Panc1 (cell line): ENCODE measurements at regions not wholly inside any gene's neighbourhood (a gene's known extent, or its start where the extent isn't known, plus 50 kb on each side); places are given as distances from the start of the nearest gene placed in this dataset.

ENCODE experiments used
- ATAC-seq: fragments of 200-7000 bp; cut with Tn5 transposase; 2 replicates; pipeline ENCODE4 v1.9.1; 2020; ENCODE audit warnings: mild to moderate bottlenecking, moderate library complexity
- BruUV-seq: library from RNA; stranded (reverse); fragments of 400-500 nt; replicated peaks from 2 replicates; lab custom pipeline; 2021; lab: Mats Ljungman, UMichigan
- CTCF ChIA-PET: fragments of 300-600 bp; sonication (Branson Sonifier 250); formaldehyde crosslinking; loops from one replicate; lab custom pipeline; 2022; ENCODE audit warnings: antibody characterized with exemption; lab: Charles Lee
- POLR2A ChIA-PET: fragments of 300-600 bp; sonication (Branson Sonifier 250); formaldehyde crosslinking; loops from one replicate; lab custom pipeline; 2022; ENCODE audit warnings: antibody characterized with exemption; lab: Charles Lee
- DNase-seq: peaks from one replicate; pipeline ENCODE4 v3.0.0-alpha.2; 2010; ENCODE audit warnings: low read depth, low spot score
- H3K27ac ChIP-seq: 2 replicates; pipeline ENCODE4 v1.5.1; 2011; ENCODE audit warnings: mild to moderate bottlenecking, low read length, inconsistent platforms
- H3K27me3 ChIP-seq: fragments of 200-500 bp; sonication (Bioruptor generic); 2 replicates; pipeline ENCODE4 v1.6.0; 2014; ENCODE audit warnings: low read length, inconsistent platforms; ENCODE audit not compliant: control insufficient read depth, insufficient read depth
- H3K36me3 ChIP-seq: fragments of 200-500 bp; sonication (Bioruptor generic); 2 replicates; pipeline ENCODE4 v1.5.1; 2014; ENCODE audit warnings: inconsistent platforms, mild to moderate bottlenecking, low read length, moderate library complexity; ENCODE audit not compliant: control insufficient read depth, insufficient read depth
- H3K4me1 ChIP-seq: 2 replicates; pipeline ENCODE4 v1.5.1; 2011; ENCODE audit warnings: inconsistent platforms, mild to moderate bottlenecking, low read length, moderate library complexity; ENCODE audit not compliant: control insufficient read depth, insufficient read depth
- H3K4me3 ChIP-seq, 2 experiments: 2 replicates each; pipeline ENCODE4 v1.5.1; 2011 to 2012; ENCODE audit warnings: low read depth in 2 of 2, low read length in 2 of 2, mild to moderate bottlenecking in 2 of 2, inconsistent platforms in 1 of 2, moderate library complexity in 1 of 2
- H3K9me3 ChIP-seq: fragments of 200-500 bp; sonication (Bioruptor generic); 2 replicates; pipeline ENCODE4 v1.5.1; 2014; ENCODE audit warnings: low read depth, mild to moderate bottlenecking, inconsistent platforms, low read length, moderate library complexity; ENCODE audit not compliant: control insufficient read depth, insufficient read depth
- POLR2AphosphoS5 ChIP-seq: IDR thresholded peaks from 2 replicates; pipeline ENCODE4 v1.6.1; 2012; ENCODE audit warnings: mild to moderate bottlenecking, low read depth, low read length, moderate library complexity
- REST ChIP-seq, 2 experiments: IDR thresholded peaks; 2 replicates each; pipeline ENCODE4 v1.6.1; 2011 to 2012; ENCODE audit warnings: low read depth in 2 of 2, control low read depth in 1 of 2, low read length in 1 of 2, mild to moderate bottlenecking in 1 of 2, moderate library complexity in 1 of 2; ENCODE audit not compliant: insufficient read depth in 1 of 2
- SIN3A ChIP-seq: IDR thresholded peaks from 2 replicates; pipeline ENCODE4 v1.6.1; 2012; ENCODE audit warnings: low read depth, mild to moderate bottlenecking, low read length, moderate library complexity, borderline replicate concordance; ENCODE audit not compliant: insufficient read depth
- TCF7L2 ChIP-seq: IDR thresholded peaks from 2 replicates; pipeline ENCODE4 v1.6.1; 2011; ENCODE audit warnings: mild to moderate bottlenecking, low read depth, low read length, inconsistent platforms
- in situ Hi-C: cut with HindIII; loops from 2 replicates; pipeline ENCODE4 v1.10.0; 2016; ENCODE audit warnings: low sequenced_read_pairs, low pct_unique_long_range_greater_than_20kb
- intact Hi-C: fragments of 100-400 bp; cut with micrococcal nuclease; formaldehyde crosslinking; loops from one replicate; pipeline ENCODE4 v1.10.0; 2022; ENCODE audit not compliant: unreplicated experiment
- TF ChIP-seq, protein P1 (sequence below): fragments of 450-650 bp; IDR thresholded peaks from 2 replicates; pipeline ENCODE4 v1.5.1; 2017; ENCODE audit warnings: mild to moderate bottlenecking

GRCh38 chr18:4839639-4840038 is 357.4 kb downstream of the AKAIN1 start:
- Histone ChIP-seq H3K36me3 (no peaks in the 10 kb centered on the region), H3K4me1 (no peaks in the 10 kb centered on the region), H3K27me3 (no peaks in the 10 kb centered on the region), H3K9me3 (no peaks in the 10 kb centered on the region), H3K4me3 (no peak overlapping the region), H3K27ac (no peak overlapping the region)
- in situ Hi-C loops, result no loop called here
- ChIA-PET CTCF (no interaction called here), POLR2A (no interaction called here)
- DNase-seq, result no peak
- no TSS peak for BruUV-seq
- no peak for ATAC-seq
- intact Hi-C loops, result no loop called here
- TF ChIP-seq POLR2AphosphoS5 (no peak), REST (IDR thresholded peaks at IDR 0.05; ENCODE audit: insufficient read depth in 1 of 2, low read depth in 2 of 2, low read length in 1 of 2) (no peak), TCF7L2 (no peak), SIN3A (no peak)

GRCh38 chr18:4836141-4836540 is 360.9 kb downstream of the AKAIN1 start:
- POLR2A ChIA-PET, result no interaction called here
- H3K27ac ChIP-seq, result no peak overlapping the region
- BruUV-seq, result no TSS peak
- in situ Hi-C loops (no loop called here), intact Hi-C loops (no loop called here)
- H3K4me3 ChIP-seq, result no peak overlapping the region
- no peaks in the 10 kb centered on the region for H3K4me1 ChIP-seq
- ATAC-seq (no peak), DNase-seq (no peak)
- no peaks in the 10 kb centered on the region for H3K36me3 ChIP-seq
- CTCF ChIA-PET, result no interaction called here
- H3K9me3 ChIP-seq, result no peaks in the 10 kb centered on the region
- no peaks in the 10 kb centered on the region for H3K27me3 ChIP-seq
- TF ChIP-seq SIN3A (no peak), REST (IDR thresholded peaks at IDR 0.05; ENCODE audit: insufficient read depth in 1 of 2, low read depth in 2 of 2, low read length in 1 of 2) (no peak), TCF7L2 (no peak), POLR2AphosphoS5 (no peak)
- TF ChIP-seq, protein P1, sequence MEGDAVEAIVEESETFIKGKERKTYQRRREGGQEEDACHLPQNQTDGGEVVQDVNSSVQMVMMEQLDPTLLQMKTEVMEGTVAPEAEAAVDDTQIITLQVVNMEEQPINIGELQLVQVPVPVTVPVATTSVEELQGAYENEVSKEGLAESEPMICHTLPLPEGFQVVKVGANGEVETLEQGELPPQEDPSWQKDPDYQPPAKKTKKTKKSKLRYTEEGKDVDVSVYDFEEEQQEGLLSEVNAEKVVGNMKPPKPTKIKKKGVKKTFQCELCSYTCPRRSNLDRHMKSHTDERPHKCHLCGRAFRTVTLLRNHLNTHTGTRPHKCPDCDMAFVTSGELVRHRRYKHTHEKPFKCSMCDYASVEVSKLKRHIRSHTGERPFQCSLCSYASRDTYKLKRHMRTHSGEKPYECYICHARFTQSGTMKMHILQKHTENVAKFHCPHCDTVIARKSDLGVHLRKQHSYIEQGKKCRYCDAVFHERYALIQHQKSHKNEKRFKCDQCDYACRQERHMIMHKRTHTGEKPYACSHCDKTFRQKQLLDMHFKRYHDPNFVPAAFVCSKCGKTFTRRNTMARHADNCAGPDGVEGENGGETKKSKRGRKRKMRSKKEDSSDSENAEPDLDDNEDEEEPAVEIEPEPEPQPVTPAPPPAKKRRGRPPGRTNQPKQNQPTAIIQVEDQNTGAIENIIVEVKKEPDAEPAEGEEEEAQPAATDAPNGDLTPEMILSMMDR, result no peak
